Esophagus squamous epithelium (tissue), 5 donors: ENCODE measurements at regions not wholly inside any gene's neighbourhood (a gene's known extent, or its start where the extent isn't known, plus 50 kb on each side); places are given as distances from the start of the nearest gene placed in this dataset.
"Not testable (repeated sequence)": the region's sequence is repeated elsewhere in the genome, so short reads cannot be mapped to it uniquely, and the experiment has no call there.

Experiments used
- DNase-seq: peaks from one replicate; lab custom pipeline; 2025; lab: John Stamatoyannopoulos, UW
- H3K27ac ChIP-seq, 4 donors: fragments of 200-600 bp; sonication (generic); one replicate each; pipeline ENCODE4 v1.5.1; 2016 to 2019; ENCODE audit warnings: mild to moderate bottlenecking in 1 of 4
- H3K27me3 ChIP-seq, 4 donors: fragments of 200-600 bp; sonication (generic); 1 replicate in 3 of 4; 2 replicates in 1 of 4; pipeline versions ENCODE4 v1.5.1 to v1.6.0; 2017 to 2021; ENCODE audit warnings: antibody characterized with exemption in 1 of 4
- H3K36me3 ChIP-seq, 3 donors: fragments of 200-600 bp; sonication (generic); one replicate each; pipeline ENCODE4 v1.5.1; 2016 to 2019
- H3K4me1 ChIP-seq, 3 donors: fragments of 200-600 bp; sonication (generic); one replicate each; pipeline ENCODE4 v1.5.1; 2017 to 2019
- H3K4me3 ChIP-seq, 4 donors: fragments of 200-600 bp; sonication (generic); 1 replicate in 3 of 4; 2 replicates in 1 of 4; pipeline ENCODE4 v1.5.1; 2016 to 2019; ENCODE audit warnings: mild to moderate bottlenecking in 2 of 4, moderate library complexity in 1 of 4
- H3K9me3 ChIP-seq, 3 donors: fragments of 200-600 bp; sonication (generic); one replicate each; pipeline ENCODE4 v1.5.1; 2016 to 2019
- CTCF ChIP-seq, 6 experiments: fragments of 450-650 bp in 4 of 6; fragments of 200-600 bp in 2 of 6; sonication (generic) in 2 of 6; IDR thresholded peaks; one replicate each; pipeline ENCODE4 v1.5.1; 2016 to 2019; ENCODE audit warnings: antibody characterized with exemption in 6 of 6, mild to moderate bottlenecking in 4 of 6, moderate library complexity in 4 of 6
- POLR2A ChIP-seq, 4 donors: fragments of 450-650 bp; IDR thresholded peaks; one replicate each; pipeline ENCODE4 v1.6.1; 2017; ENCODE audit warnings: antibody characterized with exemption in 4 of 4, mild to moderate bottlenecking in 4 of 4, moderate library complexity in 3 of 4
- WGBS, 2 donors: methylation state at CpG; one replicate each; pipeline ENCODE4 v1.1.5; 2018; 5-methylcytosine and 5-hydroxymethylcytosine counted together
- intact Hi-C: fragments of 100-400 bp; cut with DNase I; formaldehyde crosslinking; loops from one replicate; pipeline ENCODE4 v1.15.0; 2022
- donor health status: DM: yes; HTN: yes; CAD: no.

GRCh38 chr2:84300696-84301029 lies 158.4 kb downstream of the SUCLG1 start:
- no peak for DNase-seq
- intact Hi-C loops = loop anchor here (10.0 kb wide), 1 partner anchor 276 kb away; no protein-coding TSS in a partner anchor
- Histone ChIP-seq H3K4me3 (no peak overlapping the region), H3K27ac (no peak overlapping the region), H3K9me3 (no peaks in the 10 kb centered on the region), H3K27me3 (no peaks in the 10 kb centered on the region), H3K4me1 (peaks cover 0 to 11% (median 0%) of the 10 kb centered on the region in 3 donors), H3K36me3 (no peaks in the 10 kb centered on the region)
- TF ChIP-seq CTCF (IDR thresholded peaks at IDR 0.05) = no peak
- no peak for TF ChIP-seq POLR2A (IDR thresholded peaks at IDR 0.05)
- WGBS, 2 donors = 35 to 72% methylated on average over 2 to 3 of the region's 4 CpGs

- not testable (repeated sequence) for H3K27me3 ChIP-seq, H3K36me3 ChIP-seq, H3K4me3 ChIP-seq, DNase-seq, H3K9me3 ChIP-seq, H3K27ac ChIP-seq
- intact Hi-C loops = loop anchor here (10.0 kb wide), 1 partner anchor 275 kb away; no protein-coding TSS in a partner anchor
- 33 to 34% methylated on average over 8 of the region's 8 CpGs for WGBS, 2 donors
- H3K4me1 ChIP-seq = peaks cover 0 to 11% (median 0%) of the 10 kb centered on the region in 3 donors
These were observed 158.9 kb downstream of the SUCLG1 start for GRCh38 chr2:84300001-84300695.

GRCh38 chr2:84299211-84299775 lies 159.8 kb downstream of the SUCLG1 start:
- H3K27ac ChIP-seq = no peak overlapping the region
- peaks cover 0 to 11% (median 0%) of the 10 kb centered on the region in 3 donors for H3K4me1 ChIP-seq
- H3K36me3 ChIP-seq = no peaks in the 10 kb centered on the region
- no peak overlapping the region for H3K4me3 ChIP-seq
- H3K27me3 ChIP-seq = no peaks in the 10 kb centered on the region
- DNase-seq = no peak
- intact Hi-C loops = no loop called here
- WGBS, 2 donors = 17 to 37% methylated on average over 3 of the region's 3 CpGs
- H3K9me3 ChIP-seq = no peaks in the 10 kb centered on the region
- TF ChIP-seq CTCF (IDR thresholded peaks at IDR 0.05) (no peak), POLR2A (IDR thresholded peaks at IDR 0.05) (no peak)

GRCh38 chr2:84297155-84297554 lies 161.9 kb downstream of the SUCLG1 start:
- Histone ChIP-seq H3K36me3 (no peaks in the 10 kb centered on the region), H3K4me3 (no peak overlapping the region), H3K27ac (no peak overlapping the region), H3K9me3 (no peaks in the 10 kb centered on the region), H3K4me1 (peaks cover 0 to 11% (median 0%) of the 10 kb centered on the region in 3 donors), H3K27me3 (no peaks in the 10 kb centered on the region)
- intact Hi-C loops = no loop called here
- WGBS, 2 donors = 20 to 40% methylated on average over 3 of the region's 3 CpGs
- no peak for DNase-seq
- TF ChIP-seq POLR2A (IDR thresholded peaks at IDR 0.05) = no peak
- TF ChIP-seq CTCF (IDR thresholded peaks at IDR 0.05) = no peak

- no peaks in the 10 kb centered on the region for H3K9me3 ChIP-seq
- DNase-seq = no peak
- peaks cover 0 to under 1% (median 0%) of the 10 kb centered on the region in 3 donors for H3K4me1 ChIP-seq
- TF ChIP-seq CTCF (IDR thresholded peaks at IDR 0.05) (no peak), POLR2A (IDR thresholded peaks at IDR 0.05) (no peak)
- H3K27ac ChIP-seq = no peak overlapping the region
- intact Hi-C loops = no loop called here
- no peaks in the 10 kb centered on the region for H3K36me3 ChIP-seq
- WGBS, 2 donors = 69 to 84% methylated on average over 6 of the region's 6 CpGs
- H3K27me3 ChIP-seq = no peaks in the 10 kb centered on the region
- H3K4me3 ChIP-seq = no peak overlapping the region
These were observed 165.2 kb downstream of the SUCLG1 start for GRCh38 chr2:84293791-84294380.
